ENCODE measurements at regions not wholly inside any gene's neighbourhood (a gene's known extent, or its start where the extent isn't known, plus 50 kb on each side); places are given as distances from the start of the nearest gene placed in this dataset.
A peak's percentile ranks its signal among the peaks of the same experiment; 100 is the strongest.

- no peak for DNase-seq (ENCODE audit: low read depth)
- no peak for TF ChIP-seq CTCF (conservative IDR thresholded peaks at IDR 0.05; ENCODE audit: low read depth, low read length)
- no peak overlapping the region for H3K4me3 ChIP-seq (ENCODE audit: low read depth, low read length)
These were observed 479.0 kb downstream of the DISC1 start for GRCh38 chr1:232105561-232105960.

GRCh38 chr1:232101231-232101630 is 474.6 kb downstream of the DISC1 start:
- no peak overlapping the region for H3K4me3 ChIP-seq (ENCODE audit: low read depth, low read length)
- TF ChIP-seq CTCF (conservative IDR thresholded peaks at IDR 0.05; ENCODE audit: low read depth, low read length), result no peak
- DNase-seq (ENCODE audit: low read depth), result no peak

GRCh38 chr1:232096751-232097150 is 470.2 kb downstream of the DISC1 start:
- no peak for TF ChIP-seq CTCF (conservative IDR thresholded peaks at IDR 0.05; ENCODE audit: low read depth, low read length)
- DNase-seq (ENCODE audit: low read depth), result peak; percentile 2
- H3K4me3 ChIP-seq (ENCODE audit: low read depth, low read length), result no peak overlapping the region

All from choroid plexus epithelial cell (primary cell).